ENCODE measurements at regions not wholly inside any gene's neighbourhood (a gene's known extent, or its start where the extent isn't known, plus 50 kb on each side); places are given as distances from the start of the nearest gene placed in this dataset.

GRCh38 chr1:173360487-173361063, 116.6 kb upstream of the PRDX6 start:
- TF ChIP-seq CTCF (IDR thresholded peaks at IDR 0.05 in 2 of 3, conservative IDR thresholded peaks at IDR 0.05 in 1 of 3; ENCODE audit: borderline replicate concordance in 1 of 3, insufficient read depth in 1 of 3, low read depth in 2 of 3, low read length in 2 of 3) (no peak), POLR2AphosphoS5 (IDR thresholded peaks at IDR 0.05; ENCODE audit: low read depth, low read length) (no peak), ZBTB33 (IDR thresholded peaks at IDR 0.05; ENCODE audit: extremely low read depth, insufficient replicate concordance, low read length) (no peak), EZH2phosphoT487 (IDR thresholded peaks at IDR 0.05; ENCODE audit: borderline replicate concordance) (no peak), REST (IDR thresholded peaks at IDR 0.05; ENCODE audit: low read depth) (no peak), EZH2 (IDR thresholded peaks at IDR 0.05) (no peak), SP1 (IDR thresholded peaks at IDR 0.05; ENCODE audit: low read depth) (no peak), YY1 (IDR thresholded peaks at IDR 0.05; ENCODE audit: extremely low read depth, insufficient replicate concordance, low read depth, low read length) (no peak), EGR1 (IDR thresholded peaks at IDR 0.05; ENCODE audit: low read depth) (no peak), POLR2A (IDR thresholded peaks at IDR 0.05; ENCODE audit: borderline replicate concordance, extremely low read depth, insufficient read depth, insufficient read length) (no peak), SRF (IDR thresholded peaks at IDR 0.05; ENCODE audit: low read depth) (no peak), RAD21 (IDR thresholded peaks at IDR 0.05; ENCODE audit: low read depth) (no peak), ZNF274 (IDR thresholded peaks at IDR 0.05; ENCODE audit: low read depth, low read length) (no peak), SIN3A (IDR thresholded peaks at IDR 0.05; ENCODE audit: low read depth) (no peak)
